ENCODE measurements at regions not wholly inside any gene's neighbourhood (a gene's known extent, or its start where the extent isn't known, plus 50 kb on each side); places are given as distances from the start of the nearest gene placed in this dataset.

- TF ChIP-seq, protein P1, sequence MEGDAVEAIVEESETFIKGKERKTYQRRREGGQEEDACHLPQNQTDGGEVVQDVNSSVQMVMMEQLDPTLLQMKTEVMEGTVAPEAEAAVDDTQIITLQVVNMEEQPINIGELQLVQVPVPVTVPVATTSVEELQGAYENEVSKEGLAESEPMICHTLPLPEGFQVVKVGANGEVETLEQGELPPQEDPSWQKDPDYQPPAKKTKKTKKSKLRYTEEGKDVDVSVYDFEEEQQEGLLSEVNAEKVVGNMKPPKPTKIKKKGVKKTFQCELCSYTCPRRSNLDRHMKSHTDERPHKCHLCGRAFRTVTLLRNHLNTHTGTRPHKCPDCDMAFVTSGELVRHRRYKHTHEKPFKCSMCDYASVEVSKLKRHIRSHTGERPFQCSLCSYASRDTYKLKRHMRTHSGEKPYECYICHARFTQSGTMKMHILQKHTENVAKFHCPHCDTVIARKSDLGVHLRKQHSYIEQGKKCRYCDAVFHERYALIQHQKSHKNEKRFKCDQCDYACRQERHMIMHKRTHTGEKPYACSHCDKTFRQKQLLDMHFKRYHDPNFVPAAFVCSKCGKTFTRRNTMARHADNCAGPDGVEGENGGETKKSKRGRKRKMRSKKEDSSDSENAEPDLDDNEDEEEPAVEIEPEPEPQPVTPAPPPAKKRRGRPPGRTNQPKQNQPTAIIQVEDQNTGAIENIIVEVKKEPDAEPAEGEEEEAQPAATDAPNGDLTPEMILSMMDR (IDR thresholded peaks at IDR 0.05; ENCODE audit: insufficient read depth, low read length): no peak
- TF ChIP-seq POLR2AphosphoS5 (IDR thresholded peaks at IDR 0.05; ENCODE audit: low read depth) (no peak), SPI1 (IDR thresholded peaks at IDR 0.05; ENCODE audit: borderline replicate concordance, low read depth) (no peak), REST (IDR thresholded peaks at IDR 0.05; ENCODE audit: insufficient replicate concordance, low read depth) (no peak)
Observed at GRCh38 chr12:113524495-113524894, 52.8 kb upstream of the LHX5 start.

All from HL-60 (cell line).